ENCODE measurements at regions not wholly inside any gene's neighbourhood (a gene's known extent, or its start where the extent isn't known, plus 50 kb on each side); places are given as distances from the start of the nearest gene placed in this dataset.
"Not testable (repeated sequence)": the region's sequence is repeated elsewhere in the genome, so short reads cannot be mapped to it uniquely, and the experiment has no call there.

DNA sequence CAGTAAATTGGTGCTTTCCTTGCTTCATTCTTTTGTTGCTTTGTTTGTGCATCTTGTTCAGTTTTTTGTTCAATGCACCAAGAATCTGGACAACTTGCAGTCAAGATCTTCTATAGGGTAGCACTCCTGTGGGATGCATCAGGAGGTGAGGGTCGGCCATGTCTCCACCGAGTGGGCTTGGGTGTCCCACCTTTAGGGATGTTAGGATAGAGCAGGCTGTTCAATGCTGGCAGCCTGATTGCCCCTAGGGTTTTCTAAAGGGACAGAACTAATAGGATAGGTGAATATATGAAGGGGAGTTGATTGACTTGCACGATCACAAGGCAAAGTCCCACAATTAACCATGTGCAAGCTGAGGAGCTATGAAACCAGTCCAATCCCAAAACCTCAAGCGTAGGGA is 109.9 kb downstream of the GLRX3 start:
- Mint-ChIP-seq H3K27me3 (peaks cover 44% of the 10 kb centered on the region), H3K36me3 (ENCODE audit: low read depth) (no peaks in the 10 kb centered on the region), H3K4me3 (no peak overlapping the region), H3K4me1 (ENCODE audit: low read depth) (peaks cover 8% of the 10 kb centered on the region), H3K9me3 (peaks cover 45% of the 10 kb centered on the region), H3K27ac (no peak overlapping the region)
- intact Hi-C loops (cut with micrococcal nuclease): no loop called here

DNA sequence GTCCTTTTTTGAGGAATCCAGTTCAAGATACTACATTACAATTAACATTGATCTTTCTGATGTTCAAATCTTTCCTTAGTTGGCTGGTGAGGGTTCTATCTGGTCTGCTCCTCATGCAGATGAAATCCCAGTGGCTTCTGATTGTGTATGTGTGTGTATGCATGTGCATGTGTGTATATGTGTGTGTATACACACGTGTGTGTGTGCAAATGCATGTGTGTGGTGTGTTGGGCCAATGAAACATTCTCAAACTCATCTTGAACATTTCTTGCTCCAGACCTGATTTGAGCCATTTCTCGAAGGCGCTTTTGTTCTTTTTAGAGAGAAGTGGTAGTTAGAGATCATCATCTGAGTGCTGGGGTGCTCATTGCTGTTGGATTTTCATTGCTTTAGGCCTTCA is 113.9 kb downstream of the GLRX3 start:
- Mint-ChIP-seq H3K9me3 (peaks cover 41% of the 10 kb centered on the region), H3K4me3 (no peak overlapping the region), H3K4me1 (ENCODE audit: low read depth) (no peaks in the 10 kb centered on the region), H3K27me3 (peaks cover 18% of the 10 kb centered on the region), H3K36me3 (ENCODE audit: low read depth) (no peaks in the 10 kb centered on the region), H3K27ac (no peak overlapping the region)
- intact Hi-C loops (cut with micrococcal nuclease): no loop called here

DNA sequence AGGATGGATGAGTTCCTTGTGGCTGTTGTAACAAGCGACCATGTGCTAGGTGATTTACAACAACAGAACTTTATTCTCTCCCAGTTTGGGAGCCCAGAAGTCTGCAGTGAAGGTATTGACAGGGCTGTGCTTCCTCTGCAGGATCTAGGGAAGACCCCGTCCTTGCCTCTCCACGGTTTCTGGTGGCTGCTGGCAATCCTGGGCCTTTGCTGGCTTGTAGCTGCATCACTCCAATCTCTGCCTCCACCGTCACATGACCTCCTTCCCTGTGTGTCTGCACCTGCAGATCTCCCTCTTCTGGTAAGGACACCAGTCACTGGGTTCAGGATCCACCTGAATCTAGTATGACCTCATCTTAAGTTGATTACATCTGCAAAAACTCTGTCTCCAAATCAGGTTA is 115.6 kb downstream of the GLRX3 start:
- Mint-ChIP-seq H3K36me3 (ENCODE audit: low read depth) (no peaks in the 10 kb centered on the region), H3K4me3 (no peak overlapping the region), H3K27me3 (peaks cover 11% of the 10 kb centered on the region), H3K27ac (no peak overlapping the region), H3K4me1 (ENCODE audit: low read depth) (no peaks in the 10 kb centered on the region), H3K9me3 (peaks cover 27% of the 10 kb centered on the region)
- intact Hi-C loops (cut with micrococcal nuclease): no loop called here

DNA sequence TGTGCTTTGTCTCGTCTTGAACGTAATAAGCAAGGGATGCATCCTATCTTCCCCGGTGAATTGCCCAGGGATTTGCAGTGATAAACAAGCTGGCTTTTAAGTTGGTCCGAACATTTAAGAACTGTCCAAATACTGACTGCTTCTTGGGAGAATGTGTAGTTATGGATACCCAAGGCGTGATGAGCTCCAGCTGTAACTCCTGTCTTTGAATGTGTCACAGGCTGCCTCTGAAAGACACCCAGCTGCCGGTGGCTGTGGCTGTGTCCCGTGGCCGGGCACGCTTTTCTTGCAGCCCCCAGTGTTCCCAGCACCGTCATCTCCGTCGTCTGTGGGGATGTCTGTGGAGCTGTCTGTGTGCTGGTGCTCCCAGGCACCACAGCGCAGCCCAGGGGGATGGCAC is 118.1 kb downstream of the GLRX3 start:
- Mint-ChIP-seq H3K36me3 (ENCODE audit: low read depth) (no peaks in the 10 kb centered on the region), H3K27ac (no peak overlapping the region), H3K4me3 (no peak overlapping the region), H3K9me3 (peaks cover 21% of the 10 kb centered on the region), H3K4me1 (ENCODE audit: low read depth) (no peaks in the 10 kb centered on the region), H3K27me3 (peaks cover 2% of the 10 kb centered on the region)
- intact Hi-C loops (cut with micrococcal nuclease): no loop called here

DNA sequence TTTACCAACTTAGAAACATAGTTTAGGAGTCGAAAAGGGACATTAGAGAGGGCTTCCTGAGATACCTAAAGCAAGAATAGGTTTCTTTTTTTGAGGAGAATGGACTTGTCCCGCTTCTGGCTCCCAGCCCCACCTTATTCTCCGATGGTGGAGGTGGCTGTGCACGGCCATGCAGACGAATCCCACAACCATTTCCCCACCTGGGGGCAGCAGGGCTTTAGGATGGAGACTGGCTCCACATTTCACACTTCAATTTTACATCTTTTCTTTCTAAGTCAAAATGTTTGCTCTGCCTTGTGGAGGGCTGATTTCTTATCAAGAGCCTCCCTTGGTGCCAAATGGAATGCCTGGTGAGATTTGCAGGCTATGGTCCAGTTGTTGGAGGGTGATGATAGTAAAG is 118.5 kb downstream of the GLRX3 start:
- no peak overlapping the region for H3K4me3 Mint-ChIP-seq
- no peak overlapping the region for H3K27ac Mint-ChIP-seq
- no peaks in the 10 kb centered on the region for H3K4me1 Mint-ChIP-seq (ENCODE audit: low read depth)
- H3K36me3 Mint-ChIP-seq (ENCODE audit: low read depth): no peaks in the 10 kb centered on the region
- peaks cover 21% of the 10 kb centered on the region for H3K9me3 Mint-ChIP-seq
- intact Hi-C loops (cut with micrococcal nuclease): no loop called here
- H3K27me3 Mint-ChIP-seq: peaks cover 2% of the 10 kb centered on the region

DNA sequence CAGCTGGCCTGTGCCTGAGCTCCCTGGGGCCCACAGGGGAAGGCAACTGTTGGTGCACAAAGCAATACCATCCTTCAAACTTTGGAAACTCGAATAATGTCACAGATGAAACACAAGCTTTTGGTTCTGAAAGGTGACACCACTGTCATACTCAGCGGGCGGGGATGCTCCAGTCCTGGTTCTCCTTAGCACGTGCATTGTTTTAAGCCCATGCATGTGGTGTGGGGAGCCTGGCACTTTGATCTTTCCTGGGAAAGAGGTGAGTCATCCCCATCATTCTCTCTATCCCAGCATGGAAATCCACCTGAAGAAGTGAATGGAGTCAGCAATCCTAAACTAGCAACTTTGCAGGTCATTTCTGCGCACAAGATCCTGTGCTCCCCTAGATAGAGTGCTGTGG is 119.6 kb downstream of the GLRX3 start:
- H3K27me3 Mint-ChIP-seq: peaks cover 2% of the 10 kb centered on the region
- peaks cover 26% of the 10 kb centered on the region for H3K9me3 Mint-ChIP-seq
- H3K4me1 Mint-ChIP-seq (ENCODE audit: low read depth): no peaks in the 10 kb centered on the region
- H3K36me3 Mint-ChIP-seq (ENCODE audit: low read depth): no peaks in the 10 kb centered on the region
- H3K27ac Mint-ChIP-seq: no peak overlapping the region
- H3K4me3 Mint-ChIP-seq: no peak overlapping the region
- intact Hi-C loops (cut with micrococcal nuclease): no loop called here

DNA sequence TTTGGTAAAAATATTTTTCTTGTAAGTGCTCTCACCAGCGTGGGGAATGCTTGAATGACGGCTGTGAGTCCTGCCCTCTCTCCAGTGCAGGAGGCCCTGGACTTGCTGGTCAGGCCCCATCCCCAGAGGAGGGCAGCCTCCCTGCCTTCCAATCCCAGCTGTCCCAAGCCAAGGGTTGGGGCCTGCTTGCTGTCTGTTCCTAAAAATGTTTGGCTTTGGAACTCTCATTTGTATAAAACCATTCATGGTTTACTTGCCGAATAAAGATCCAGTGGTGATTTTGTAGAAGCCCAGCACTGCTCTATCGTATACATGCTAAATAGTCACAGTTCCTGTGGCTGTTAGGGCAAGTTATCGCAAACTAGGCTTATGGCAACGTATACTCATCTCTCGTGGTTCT is 121.7 kb downstream of the GLRX3 start:
- H3K9me3 Mint-ChIP-seq: peaks cover 47% of the 10 kb centered on the region
- no peaks in the 10 kb centered on the region for H3K36me3 Mint-ChIP-seq (ENCODE audit: low read depth)
- no peaks in the 10 kb centered on the region for H3K27me3 Mint-ChIP-seq
- no peaks in the 10 kb centered on the region for H3K4me1 Mint-ChIP-seq (ENCODE audit: low read depth)
- H3K27ac Mint-ChIP-seq: no peak overlapping the region
- intact Hi-C loops (cut with micrococcal nuclease): no loop called here
- H3K4me3 Mint-ChIP-seq: no peak overlapping the region

DNA sequence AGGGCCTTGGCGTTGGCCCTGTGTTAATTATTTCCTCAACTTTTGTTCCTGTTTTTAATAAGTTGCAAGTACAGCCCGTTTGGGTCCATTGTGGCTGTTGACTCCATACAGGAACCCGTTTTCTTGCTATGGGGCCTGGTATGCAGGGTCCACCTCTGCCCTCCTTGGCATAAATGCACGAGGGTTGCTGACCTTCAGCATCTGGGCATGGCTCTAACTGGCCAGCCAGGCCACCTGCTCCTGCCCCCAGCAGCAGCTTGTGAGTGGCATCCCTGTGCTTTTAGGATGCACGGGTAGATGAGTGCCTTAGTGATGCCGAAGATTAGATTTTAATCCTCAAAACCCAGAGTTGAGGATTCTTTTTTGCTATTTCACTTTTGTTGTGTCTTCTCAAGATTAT is 123.2 kb downstream of the GLRX3 start:
- no peak overlapping the region for H3K27ac Mint-ChIP-seq
- H3K9me3 Mint-ChIP-seq: peaks cover 59% of the 10 kb centered on the region
- H3K4me3 Mint-ChIP-seq: no peak overlapping the region
- H3K27me3 Mint-ChIP-seq: no peaks in the 10 kb centered on the region
- intact Hi-C loops (cut with micrococcal nuclease): no loop called here
- H3K4me1 Mint-ChIP-seq (ENCODE audit: low read depth): no peaks in the 10 kb centered on the region
- no peaks in the 10 kb centered on the region for H3K36me3 Mint-ChIP-seq (ENCODE audit: low read depth)

DNA sequence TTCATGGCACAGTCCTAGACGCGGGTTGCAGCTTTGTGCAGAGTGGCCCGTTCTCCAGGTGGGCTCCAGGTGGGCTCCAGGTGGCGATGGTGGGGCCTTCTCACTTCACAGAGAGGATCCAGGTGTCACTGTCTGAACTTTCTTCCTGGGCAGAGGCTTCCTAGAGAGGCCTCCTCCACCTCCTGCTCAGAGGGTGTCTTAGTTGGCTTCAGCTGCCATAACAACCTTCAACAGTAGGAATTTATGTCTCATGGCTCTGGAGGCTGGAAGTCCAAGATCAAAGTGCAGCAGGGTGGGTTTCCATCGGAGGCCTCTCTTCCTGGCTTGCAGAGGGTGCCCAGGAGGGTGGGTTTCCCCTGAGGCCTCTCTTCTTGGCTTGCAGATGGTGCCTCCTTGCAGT is 125.1 kb downstream of the GLRX3 start:
- intact Hi-C loops (cut with micrococcal nuclease): no loop called here
- Mint-ChIP-seq H3K4me3 (no peak overlapping the region), H3K4me1 (ENCODE audit: low read depth) (no peaks in the 10 kb centered on the region), H3K36me3 (ENCODE audit: low read depth) (no peaks in the 10 kb centered on the region), H3K27me3 (no peaks in the 10 kb centered on the region), H3K27ac (no peak overlapping the region), H3K9me3 (peaks cover 69% of the 10 kb centered on the region)

DNA sequence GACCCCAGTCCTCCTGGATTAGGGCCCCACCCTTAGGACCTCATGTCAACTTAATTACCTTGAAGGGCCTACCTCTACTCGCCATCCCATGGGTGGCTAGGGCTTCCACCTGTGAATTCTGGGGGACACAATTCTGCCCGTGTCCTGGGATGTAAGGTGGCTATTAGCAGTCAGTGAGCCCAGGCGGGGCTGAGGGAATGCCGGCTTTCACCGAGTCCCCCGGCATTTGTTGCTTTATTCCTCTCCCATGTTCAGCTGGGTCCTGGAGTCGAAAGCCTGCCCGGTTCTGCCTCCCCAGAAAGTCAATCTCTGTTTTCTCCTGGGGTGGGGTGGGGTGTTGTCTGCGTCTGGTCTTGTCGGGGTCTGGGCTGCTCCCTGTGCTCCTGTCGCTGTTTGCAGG is 125.6 kb downstream of the GLRX3 start:
- Mint-ChIP-seq H3K9me3 (peaks cover 70% of the 10 kb centered on the region), H3K27ac (no peak overlapping the region), H3K27me3 (no peaks in the 10 kb centered on the region), H3K4me1 (ENCODE audit: low read depth) (no peaks in the 10 kb centered on the region), H3K36me3 (ENCODE audit: low read depth) (no peaks in the 10 kb centered on the region), H3K4me3 (no peak overlapping the region)
- intact Hi-C loops (cut with micrococcal nuclease): no loop called here

DNA sequence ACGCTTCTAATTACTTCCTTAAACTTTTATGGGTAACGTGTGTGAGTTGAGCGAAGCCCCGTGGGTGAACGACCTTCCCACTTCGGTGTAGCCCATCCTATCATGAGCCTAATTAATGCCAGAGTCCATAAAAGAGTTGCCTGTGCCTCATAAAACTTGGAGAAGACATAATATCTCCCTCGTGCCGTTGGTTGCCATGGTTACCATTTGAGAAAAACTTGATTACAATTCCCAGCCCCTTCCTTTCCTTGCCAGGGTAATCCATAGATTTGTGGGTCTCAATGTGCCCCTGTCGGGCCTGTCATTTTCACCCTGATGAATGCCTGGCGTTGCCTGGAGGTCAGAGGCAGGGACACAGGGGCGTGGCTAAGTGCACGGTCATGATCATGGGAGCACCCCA is 127.1 kb downstream of the GLRX3 start:
- Mint-ChIP-seq H3K36me3 (ENCODE audit: low read depth) (no peaks in the 10 kb centered on the region), H3K27ac (no peak overlapping the region), H3K4me3 (no peak overlapping the region), H3K9me3 (peaks cover 80% of the 10 kb centered on the region), H3K4me1 (ENCODE audit: low read depth) (no peaks in the 10 kb centered on the region), H3K27me3 (no peaks in the 10 kb centered on the region)
- intact Hi-C loops (cut with micrococcal nuclease): no loop called here

DNA sequence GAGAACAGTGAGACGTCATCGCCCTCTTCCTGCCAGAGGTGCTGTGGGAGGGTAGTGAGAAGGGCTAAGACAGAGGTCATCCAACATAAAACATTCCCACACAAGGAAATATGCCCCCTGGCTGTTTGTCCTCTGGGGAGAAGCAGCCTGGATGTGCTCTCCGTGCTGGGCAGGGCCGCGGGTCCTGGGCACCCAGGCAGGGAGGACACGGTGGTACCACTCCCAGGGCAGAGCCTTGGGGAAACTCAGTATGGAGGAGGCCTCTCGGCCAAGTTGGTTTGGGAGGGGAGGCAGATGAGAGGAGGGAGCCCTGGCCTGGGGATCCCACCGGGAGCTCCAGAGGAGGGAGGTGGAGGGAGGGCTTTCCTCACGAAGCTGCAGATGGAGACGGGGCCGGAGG is 129.4 kb downstream of the GLRX3 start:
- Mint-ChIP-seq H3K4me3 (no peak overlapping the region), H3K4me1 (ENCODE audit: low read depth) (no peaks in the 10 kb centered on the region), H3K27ac (no peak overlapping the region), H3K27me3 (no peaks in the 10 kb centered on the region), H3K36me3 (ENCODE audit: low read depth) (no peaks in the 10 kb centered on the region), H3K9me3 (peaks cover 86% of the 10 kb centered on the region)
- intact Hi-C loops (cut with micrococcal nuclease): no loop called here

DNA sequence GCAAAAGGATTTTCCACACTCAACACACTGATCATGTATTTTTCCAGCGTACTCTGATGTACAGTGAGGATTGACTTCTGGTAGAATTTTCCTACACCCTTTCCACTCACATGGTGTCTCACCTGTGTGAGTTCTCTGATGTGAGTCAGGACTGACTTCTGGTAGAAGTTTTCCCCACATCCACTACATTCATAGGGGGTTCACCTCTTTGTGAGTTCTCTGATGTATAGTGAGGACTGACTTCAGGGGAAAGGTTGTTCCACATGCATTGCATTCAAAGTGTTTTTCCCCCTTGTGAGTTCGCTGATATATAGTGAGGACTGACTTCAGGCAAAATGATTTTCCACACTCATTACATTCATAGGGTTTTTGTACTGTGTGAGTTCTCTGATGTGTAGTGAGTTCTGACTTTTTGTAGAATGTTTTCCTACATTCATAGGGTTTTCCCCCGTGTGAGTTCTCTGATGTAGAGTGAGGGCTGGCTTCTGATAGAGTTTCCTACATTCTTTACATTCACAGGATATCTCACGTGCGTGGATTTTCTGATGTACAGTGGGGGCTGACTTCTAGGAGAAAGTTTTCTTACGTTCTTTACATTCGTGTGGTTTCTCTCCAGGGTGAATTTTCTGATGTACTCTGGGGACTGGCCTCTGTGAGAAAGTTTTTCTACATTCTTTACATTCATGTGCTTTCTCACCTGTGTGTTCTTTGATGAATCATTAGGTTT is 146.5 kb downstream of the GLRX3 start:
- Mint-ChIP-seq H3K4me3 (no peak overlapping the region), H3K4me1 (ENCODE audit: low read depth) (no peaks in the 10 kb centered on the region), H3K27ac (no peak overlapping the region), H3K36me3 (ENCODE audit: low read depth) (no peaks in the 10 kb centered on the region), H3K9me3 (peaks cover 97% of the 10 kb centered on the region), H3K27me3 (no peaks in the 10 kb centered on the region)
- intact Hi-C loops (cut with micrococcal nuclease): no loop called here

DNA sequence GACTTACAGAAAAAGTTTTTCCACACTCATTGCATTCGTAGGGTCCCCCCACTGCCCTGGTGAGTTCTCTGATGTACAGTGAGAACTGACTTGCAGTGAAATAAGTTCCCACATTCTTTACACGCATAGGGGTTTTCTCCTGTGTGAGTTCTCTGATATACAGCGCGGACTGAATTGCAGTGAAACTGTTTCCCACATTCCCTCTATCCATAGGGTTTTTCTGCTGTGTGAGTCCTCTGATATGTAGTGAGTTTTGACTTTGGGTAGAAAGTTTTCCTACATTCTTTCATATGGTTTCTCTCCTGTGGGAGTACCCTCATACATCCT is 147.0 kb downstream of the GLRX3 start:
- intact Hi-C loops (cut with micrococcal nuclease): no loop called here
- Mint-ChIP-seq H3K36me3 (ENCODE audit: low read depth) (no peaks in the 10 kb centered on the region), H3K9me3 (peaks cover 97% of the 10 kb centered on the region), H3K27me3 (no peaks in the 10 kb centered on the region), H3K4me3 (no peak overlapping the region), H3K27ac (no peak overlapping the region), H3K4me1 (ENCODE audit: low read depth) (no peaks in the 10 kb centered on the region)

DNA sequence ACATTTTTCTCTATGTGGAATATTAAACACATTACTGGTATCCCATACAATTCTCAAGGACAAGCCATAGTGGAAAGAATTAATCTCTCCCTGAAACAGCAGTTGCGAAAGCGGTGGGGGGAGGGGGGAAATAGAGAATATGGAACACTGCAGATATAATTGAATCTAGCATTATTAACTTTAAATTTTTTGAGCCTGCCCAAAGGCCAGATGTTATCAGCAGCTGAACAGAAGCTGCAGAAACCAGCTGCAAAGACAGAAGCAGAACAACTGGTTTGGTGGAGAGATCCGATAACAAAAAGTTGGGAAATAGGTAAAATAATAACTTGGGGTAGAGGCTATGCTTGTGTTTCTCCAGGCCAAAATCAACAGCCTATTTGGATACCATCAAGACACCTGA is 159.6 kb downstream of the GLRX3 start:
- H3K27ac Mint-ChIP-seq; H3K36me3 Mint-ChIP-seq (ENCODE audit: low read depth); H3K4me3 Mint-ChIP-seq; H3K4me1 Mint-ChIP-seq (ENCODE audit: low read depth); intact Hi-C loops (cut with micrococcal nuclease); H3K27me3 Mint-ChIP-seq: not testable (repeated sequence)
- peaks cover 79% of the 10 kb centered on the region for H3K9me3 Mint-ChIP-seq

Measured in dendritic cell treated with granulocyte-macrophage colony-stimulating factor and Interleukin-4, amounts not matched to agents 40 ng/mL and 50 ng/mL, for 4 days (primary cell).